Brain microvascular endothelial cell (primary cell): ENCODE measurements at regions not wholly inside any gene's neighbourhood (a gene's known extent, or its start where the extent isn't known, plus 50 kb on each side); places are given as distances from the start of the nearest gene placed in this dataset.

ENCODE experiments used
- DNase-seq: peaks from one replicate; pipeline ENCODE4 v3.0.0-alpha.2; 2020
- H3K27ac ChIP-seq: fragments of 250-450 bp; sonication (Bioruptor Pico); 2 replicates; pipeline ENCODE4 v1.5.1; 2020; ENCODE audit warnings: mild to moderate bottlenecking, moderate library complexity
- H3K27me3 ChIP-seq: fragments of 250-450 bp; sonication (Bioruptor Pico); replicated peaks from 2 replicates; pipeline ENCODE4 v1.5.1; 2020; ENCODE audit warnings: mild to moderate bottlenecking
- H3K36me3 ChIP-seq: fragments of 250-450 bp; sonication (Bioruptor Pico); replicated peaks from 2 replicates; pipeline ENCODE4 v1.5.1; 2020; ENCODE audit warnings: mild to moderate bottlenecking
- H3K4me3 ChIP-seq: 2 replicates; pipeline ENCODE4 v1.5.1; 2011; ENCODE audit warnings: low read depth, mild to moderate bottlenecking, control low read depth, low read length, moderate library complexity
- CTCF ChIP-seq: IDR thresholded peaks from 2 replicates; pipeline ENCODE4 v1.5.1; 2011; ENCODE audit warnings: low read depth, mild to moderate bottlenecking, moderate library complexity, low read length, control low read depth, inconsistent platforms; ENCODE audit errors: missing control alignments
- in situ Hi-C: cut with HindIII; loops from 2 replicates; pipeline ENCODE4 v1.10.0; 2017; ENCODE audit warnings: low sequenced_read_pairs, low pct_ligation_motif_present

GRCh38 chr2:81937944-81938343, 1633.4 kb upstream of the LRRTM1 start:
- Histone ChIP-seq H3K4me3 (no peak overlapping the region), H3K27me3 (no peaks in the 10 kb centered on the region), H3K36me3 (no peaks in the 10 kb centered on the region), H3K27ac (no peak overlapping the region)
- no peak for TF ChIP-seq CTCF
- in situ Hi-C loops = no loop called here
- DNase-seq = no peak

DNA sequence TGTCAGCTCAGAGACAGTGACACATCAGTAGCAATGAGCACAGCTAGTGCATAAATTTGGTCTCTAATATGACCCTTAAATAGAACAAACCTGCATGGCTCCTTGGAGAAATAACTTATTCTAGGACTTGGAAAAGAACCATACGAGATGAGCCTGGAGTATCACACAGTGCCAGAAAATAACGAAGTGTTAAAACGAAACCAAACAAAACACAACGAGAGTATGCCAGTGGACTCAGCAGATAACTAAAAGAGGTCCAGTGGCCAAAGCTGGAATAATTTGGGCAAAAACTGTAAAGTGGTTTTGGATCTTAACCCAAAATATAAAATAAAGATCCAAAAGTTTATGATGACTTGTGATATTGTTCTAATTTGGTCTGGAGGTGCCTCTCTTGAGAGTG, 1599.0 kb upstream of the LRRTM1 start:
- no peaks in the 10 kb centered on the region for H3K27me3 ChIP-seq
- no peak overlapping the region for H3K4me3 ChIP-seq
- H3K27ac ChIP-seq = no peak overlapping the region
- H3K36me3 ChIP-seq = no peaks in the 10 kb centered on the region
- no peak for TF ChIP-seq CTCF
- DNase-seq = no peak
- in situ Hi-C loops = no loop called here

- H3K4me3 ChIP-seq = no peak overlapping the region
- no peak for DNase-seq
- H3K27ac ChIP-seq = no peak overlapping the region
- H3K27me3 ChIP-seq = no peaks in the 10 kb centered on the region
- H3K36me3 ChIP-seq = no peaks in the 10 kb centered on the region
- in situ Hi-C loops = no loop called here
- peak; percentile 29 for TF ChIP-seq CTCF
These were observed 1596.5 kb upstream of the LRRTM1 start for GRCh38 chr2:81901017-81901416.

DNA sequence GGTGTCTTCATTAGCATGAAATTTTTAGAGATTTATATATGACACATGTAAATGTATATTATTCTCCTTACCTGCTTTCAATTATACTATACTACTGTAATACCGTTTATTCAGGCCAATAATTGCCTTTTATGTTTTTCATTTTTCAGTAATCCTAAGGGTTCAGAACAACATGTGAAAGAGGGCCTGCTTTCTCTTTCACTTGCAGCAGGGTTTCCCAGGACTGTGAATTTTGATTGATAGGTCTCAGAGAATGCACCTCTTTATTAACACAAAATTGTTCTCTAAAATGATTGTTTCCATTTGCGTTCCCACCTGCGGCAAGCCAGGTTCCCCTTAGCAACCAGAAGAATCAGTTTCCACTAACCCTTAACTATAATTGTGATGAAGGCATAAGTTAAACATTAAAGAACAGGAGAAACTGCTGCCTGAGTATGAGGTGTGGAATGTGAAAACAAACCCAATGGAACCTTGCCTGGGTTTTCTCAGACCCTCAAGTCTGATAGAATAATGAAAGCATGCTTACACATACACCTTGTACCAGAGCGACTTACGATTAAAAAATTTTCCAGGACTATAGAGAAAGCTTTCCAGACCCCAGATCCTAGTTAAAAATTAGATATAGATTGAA, 1591.2 kb upstream of the LRRTM1 start:
- H3K27ac ChIP-seq = no peak overlapping the region
- no peak overlapping the region for H3K4me3 ChIP-seq
- no peaks in the 10 kb centered on the region for H3K36me3 ChIP-seq
- no peaks in the 10 kb centered on the region for H3K27me3 ChIP-seq
- no peak for TF ChIP-seq CTCF
- DNase-seq = no peak
- in situ Hi-C loops = no loop called here

DNA sequence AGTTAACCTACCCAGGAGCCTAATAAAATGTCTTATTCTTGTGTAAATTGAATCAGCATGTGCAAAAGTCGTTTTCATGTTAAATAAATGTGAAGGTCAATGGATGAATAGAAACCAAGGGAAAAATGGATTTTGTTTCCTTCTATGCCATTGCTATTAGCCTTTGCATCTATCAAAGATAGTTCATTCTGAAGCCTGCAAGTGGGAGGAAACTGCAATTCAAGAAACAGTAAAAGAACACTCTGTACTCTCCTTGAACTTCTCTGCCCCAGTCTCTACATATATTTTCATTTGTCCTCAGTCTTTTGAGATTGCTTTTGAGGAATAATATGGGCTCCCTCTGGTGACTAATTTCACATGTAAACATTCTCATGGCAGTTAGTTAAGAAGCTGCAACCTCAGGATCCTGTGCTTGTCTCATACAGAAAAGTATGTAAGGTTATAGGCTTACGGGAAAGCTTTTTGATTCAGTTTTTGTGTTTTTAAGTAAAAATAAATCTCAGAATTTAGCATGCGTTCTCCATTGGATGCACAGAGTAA, 1590.0 kb upstream of the LRRTM1 start:
- Histone ChIP-seq H3K27ac (no peak overlapping the region), H3K27me3 (no peaks in the 10 kb centered on the region), H3K36me3 (no peaks in the 10 kb centered on the region), H3K4me3 (no peak overlapping the region)
- TF ChIP-seq CTCF = peak; percentile 3
- DNase-seq = no peak
- in situ Hi-C loops = no loop called here

GRCh38 chr2:81876624-81877023, 1572.1 kb upstream of the LRRTM1 start:
- Histone ChIP-seq H3K27me3 (no peaks in the 10 kb centered on the region), H3K36me3 (no peaks in the 10 kb centered on the region), H3K27ac (no peak overlapping the region), H3K4me3 (no peak overlapping the region)
- in situ Hi-C loops = no loop called here
- DNase-seq = no peak
- TF ChIP-seq CTCF = no peak
